ENCODE measurements at regions not wholly inside any gene's neighbourhood (a gene's known extent, or its start where the extent isn't known, plus 50 kb on each side); places are given as distances from the start of the nearest gene placed in this dataset.

GRCh38 chr3:161576714-161577510 lies 80.3 kb downstream of the OTOL1 start:
- Histone ChIP-seq H3K4me3 (ENCODE audit: low read depth, low read length) (no peak overlapping the region), H3K27ac (ENCODE audit: extremely low read depth, low read depth, low read length) (no peak overlapping the region), H3K36me3 (ENCODE audit: control insufficient read depth in 2 of 2, insufficient read depth in 1 of 2, low read length in 2 of 2) (no peaks in the 10 kb centered on the region), H3K9me3 (ENCODE audit: control insufficient read depth, insufficient read depth, low read depth, low read length) (no peaks in the 10 kb centered on the region), H3K4me1 (ENCODE audit: control insufficient read depth, insufficient read depth, low read length) (0 out of 2 replicates have a peak, but pooled peaks cover 3% of the 10 kb centered on the region)
- POLR2A ChIA-PET, result no interaction called here
- TF ChIP-seq ZNF596 (tag by site-specific recombination; IDR thresholded peaks at IDR 0.05) (peak; percentile 84), ZNF610 (tag by site-specific recombination; IDR thresholded peaks at IDR 0.05; ENCODE audit: borderline replicate concordance) (0 out of 2 replicates have a peak, but pooled peaks have one; percentile 40), FEZF1 (tag by site-specific recombination; IDR thresholded peaks at IDR 0.05) (peak; percentile 89), ZNF10 (tag by site-specific recombination; IDR thresholded peaks at IDR 0.05) (peak; percentile 61; the same call in 1 of the 2 replicates), ZSCAN30 (tag by site-specific recombination; IDR thresholded peaks at IDR 0.05) (0 out of 2 replicates have a peak, but pooled peaks have one; percentile 32), ZSCAN5A (tag by site-specific recombination; IDR thresholded peaks at IDR 0.05) (no peak), ZNF843 (tag by site-specific recombination; IDR thresholded peaks at IDR 0.05) (peak; percentile 94), ZXDB (tag by site-specific recombination; IDR thresholded peaks at IDR 0.05) (no peak), AEBP2 (tag by site-specific recombination; IDR thresholded peaks at IDR 0.05; ENCODE audit: borderline replicate concordance) (no peak), PRDM6 (tag by site-specific recombination; IDR thresholded peaks at IDR 0.05) (peak; percentile 89), OVOL3 (tag by site-specific recombination; IDR thresholded peaks at IDR 0.05) (peak; percentile 83), ZNF354C (tag by site-specific recombination; IDR thresholded peaks at IDR 0.05; ENCODE audit: borderline replicate concordance, low read depth) (no peak), OSR2 (tag by site-specific recombination; IDR thresholded peaks at IDR 0.05) (peak; percentile 76; the same call in 1 of the 2 replicates), ZNF18 (tag by site-specific recombination; IDR thresholded peaks at IDR 0.05) (peak; percentile 61), KLF16 (tag by site-specific recombination; IDR thresholded peaks at IDR 0.05) (peak; percentile 51; the same call in 1 of the 2 replicates), KLF8 (tag by site-specific recombination; IDR thresholded peaks at IDR 0.05) (no peak), ZNF580 (tag by site-specific recombination; IDR thresholded peaks at IDR 0.05) (peak; percentile 97), IKZF3 (tag by site-specific recombination; IDR thresholded peaks at IDR 0.05) (0 out of 2 replicates have a peak, but pooled peaks have one; percentile 24), PRDM4 (tag by site-specific recombination; IDR thresholded peaks at IDR 0.05) (peak; percentile 77)
- CTCF ChIA-PET, result no interaction called here
